K562 (cell line): ENCODE measurements at regions not wholly inside any gene's neighbourhood (a gene's known extent, or its start where the extent isn't known, plus 50 kb on each side); places are given as distances from the start of the nearest gene placed in this dataset.

Source experiments
- ARID1B ChIP-seq: fragments of 450-650 bp; IDR thresholded peaks from 2 replicates; pipeline ENCODE4 v1.6.1; 2016; ENCODE audit warnings: antibody characterized with exemption, mild to moderate bottlenecking, inconsistent platforms
- ATF1 ChIP-seq, 2 experiments: fragments of 450-650 bp in 1 of 2; IDR thresholded peaks; 2 replicates each; pipeline ENCODE4 v1.6.1; 2016; ENCODE audit warnings: missing compliant biosample characterization in 1 of 2, missing genetic modification characterization in 1 of 2
- ETS1 ChIP-seq: conservative IDR thresholded peaks from 2 replicates; pipeline ENCODE4 v1.6.1; 2011; ENCODE audit warnings: low read depth, mild to moderate bottlenecking, low read length; ENCODE audit not compliant: control insufficient read depth
- HDGF ChIP-seq: fragments of 450-650 bp; IDR thresholded peaks from 2 replicates; pipeline ENCODE4 v1.6.1; 2016
- HMBOX1 ChIP-seq: sonication (generic); IDR thresholded peaks from 2 replicates; pipeline ENCODE4 v1.6.1; 2016
- HNRNPH1 ChIP-seq: fragments of 200-400 bp; formaldehyde crosslinking; optimal IDR thresholded peaks from 2 replicates; pipeline ENCODE3; 2017; ENCODE audit warnings: low read depth, mild to moderate bottlenecking, low read length, moderate library complexity
- ILK ChIP-seq: fragments of 450-650 bp; IDR thresholded peaks from 2 replicates; pipeline ENCODE4 v1.6.1; 2016; ENCODE audit warnings: missing genetic modification characterization, low read depth, mild to moderate bottlenecking, missing compliant biosample characterization, moderate library complexity, borderline replicate concordance
- MBD2 ChIP-seq: sonication (generic); IDR thresholded peaks from 2 replicates; pipeline ENCODE4 v1.6.1; 2016; ENCODE audit warnings: low read depth, borderline replicate concordance
- NCOR1 ChIP-seq: fragments of 450-650 bp; IDR thresholded peaks from 2 replicates; pipeline ENCODE4 v1.6.1; 2016; ENCODE audit warnings: mild to moderate bottlenecking, moderate library complexity
- PCBP1 ChIP-seq: fragments of 200-400 bp; formaldehyde crosslinking; IDR thresholded peaks from 2 replicates; pipeline ENCODE4 v1.6.1; 2018; ENCODE audit warnings: mild to moderate bottlenecking, low read depth, low read length; ENCODE audit not compliant: poor library complexity, severe bottlenecking
- PHF8 ChIP-seq: fragments of 200-600 bp; sonication (generic); IDR thresholded peaks from 2 replicates; pipeline ENCODE4 v1.6.1; 2012; ENCODE audit warnings: mixed run types, mild to moderate bottlenecking, inconsistent platforms, low read length, moderate library complexity, borderline replicate concordance
- RB1 ChIP-seq: fragments of 450-650 bp; IDR thresholded peaks from 2 replicates; pipeline ENCODE4 v1.6.1; 2017; ENCODE audit warnings: low read depth, mild to moderate bottlenecking
- RBM14 ChIP-seq: fragments of 200-400 bp; formaldehyde crosslinking; IDR thresholded peaks from 2 replicates; pipeline ENCODE4 v1.6.1; 2018; ENCODE audit warnings: low read depth, mild to moderate bottlenecking, low read length, moderate library complexity, borderline replicate concordance; ENCODE audit not compliant: insufficient read depth
- SMAD1 ChIP-seq: fragments of 150-350 bp; IDR thresholded peaks from 2 replicates; pipeline ENCODE4 v1.6.1; 2014; ENCODE audit warnings: low read length, low read depth; ENCODE audit not compliant: partially characterized antibody
- SOX6 ChIP-seq: fragments of 450-650 bp; IDR thresholded peaks from 2 replicates; pipeline ENCODE4 v1.6.1; 2014; ENCODE audit warnings: mild to moderate bottlenecking
- THAP12 ChIP-seq: fragments of 250-450 bp; sonication (Bioruptor Pico); IDR thresholded peaks from 2 replicates; pipeline ENCODE4 v1.9.0; 2021; ENCODE audit warnings: mild to moderate bottlenecking, inconsistent platforms
- ZEB2 ChIP-seq: fragments of 450-650 bp; IDR thresholded peaks from 2 replicates; pipeline ENCODE4 v1.6.1; 2016
- ZNF217 ChIP-seq: sonication (generic); formaldehyde crosslinking; IDR thresholded peaks from 2 replicates; pipeline ENCODE4 v1.8.0; 2022; ENCODE audit warnings: mild to moderate bottlenecking, missing genetic modification reagents
- ZNF398 ChIP-seq: fragments of 250-450 bp; sonication (Bioruptor Pico); IDR thresholded peaks from 2 replicates; pipeline ENCODE4 v1.8.0; 2021; ENCODE audit warnings: moderate library complexity, mild to moderate bottlenecking, inconsistent platforms
- TF ChIP-seq, protein P1 (sequence below), 3 experiments: IDR thresholded peaks in 2 of 3; conservative IDR thresholded peaks in 1 of 3; 2 replicates each; pipeline ENCODE4 v1.5.1; 2011 to 2012; ENCODE audit warnings: low read length in 3 of 3, mild to moderate bottlenecking in 3 of 3, control low read depth in 2 of 3, improper control_type of control experiment in 1 of 3, inconsistent platforms in 1 of 3, low read depth in 1 of 3, mixed read lengths in 1 of 3, moderate library complexity in 1 of 3; ENCODE audit not compliant: insufficient read depth in 2 of 3

GRCh38 chr13:50678464-50679162 is 164.9 kb downstream of the DLEU7 start (continued):
- TF ChIP-seq ILK (tag) = no peak
- no peak for TF ChIP-seq RBM14
- no peak for TF ChIP-seq NCOR1
- peak; percentile 38; the same call in 1 of the 2 replicates for TF ChIP-seq ARID1B
- peak; percentile 73; the same call in 1 of the 2 replicates for TF ChIP-seq HMBOX1
- no peak for TF ChIP-seq RB1
- TF ChIP-seq PCBP1 = no peak
- TF ChIP-seq SOX6 = peak; percentile 61
- no peak for TF ChIP-seq ETS1
- no peak for TF ChIP-seq HDGF
- no peak for TF ChIP-seq HNRNPH1
- TF ChIP-seq THAP12 (CRISPR knock-in tag) = no peak
- TF ChIP-seq ATF1 (CRISPR knock-in tag; IDR thresholded peaks at IDR 0.05) = no peak
- peak; percentile 67 for TF ChIP-seq ATF1 (tag; IDR thresholded peaks at IDR 0.05)
- no peak for TF ChIP-seq SMAD1
- no peak for TF ChIP-seq ZNF217 (CRISPR knock-in tag)
- TF ChIP-seq ZNF398 (CRISPR knock-in tag) = no peak
- TF ChIP-seq PHF8 = no peak
- TF ChIP-seq, protein P1, sequence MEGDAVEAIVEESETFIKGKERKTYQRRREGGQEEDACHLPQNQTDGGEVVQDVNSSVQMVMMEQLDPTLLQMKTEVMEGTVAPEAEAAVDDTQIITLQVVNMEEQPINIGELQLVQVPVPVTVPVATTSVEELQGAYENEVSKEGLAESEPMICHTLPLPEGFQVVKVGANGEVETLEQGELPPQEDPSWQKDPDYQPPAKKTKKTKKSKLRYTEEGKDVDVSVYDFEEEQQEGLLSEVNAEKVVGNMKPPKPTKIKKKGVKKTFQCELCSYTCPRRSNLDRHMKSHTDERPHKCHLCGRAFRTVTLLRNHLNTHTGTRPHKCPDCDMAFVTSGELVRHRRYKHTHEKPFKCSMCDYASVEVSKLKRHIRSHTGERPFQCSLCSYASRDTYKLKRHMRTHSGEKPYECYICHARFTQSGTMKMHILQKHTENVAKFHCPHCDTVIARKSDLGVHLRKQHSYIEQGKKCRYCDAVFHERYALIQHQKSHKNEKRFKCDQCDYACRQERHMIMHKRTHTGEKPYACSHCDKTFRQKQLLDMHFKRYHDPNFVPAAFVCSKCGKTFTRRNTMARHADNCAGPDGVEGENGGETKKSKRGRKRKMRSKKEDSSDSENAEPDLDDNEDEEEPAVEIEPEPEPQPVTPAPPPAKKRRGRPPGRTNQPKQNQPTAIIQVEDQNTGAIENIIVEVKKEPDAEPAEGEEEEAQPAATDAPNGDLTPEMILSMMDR (IDR thresholded peaks at IDR 0.05 in 2 of 3, conservative IDR thresholded peaks at IDR 0.05 in 1 of 3; ENCODE audit: insufficient read depth in 2 of 3, low read depth in 1 of 3, low read length in 3 of 3) = no peak
- no peak for TF ChIP-seq ZEB2
- no peak for TF ChIP-seq MBD2
